Right lobe of liver (tissue), 6 donors: ENCODE measurements at regions not wholly inside any gene's neighbourhood (a gene's known extent, or its start where the extent isn't known, plus 50 kb on each side); places are given as distances from the start of the nearest gene placed in this dataset.
"Not testable (repeated sequence)": the region's sequence is repeated elsewhere in the genome, so short reads cannot be mapped to it uniquely, and the experiment has no call there.

Experiments
- ATAC-seq, 4 donors: fragments of 200-7000 bp; cut with Tn5 transposase; one replicate each; pipeline ENCODE4 v1.9.1; 2020; ENCODE audit warnings: mild to moderate bottlenecking in 4 of 4, moderate library complexity in 4 of 4
- DNase-seq, 3 donors: peaks; one replicate each; pipeline ENCODE4 v3.0.0-alpha.2; 2020
- H3K27ac ChIP-seq, 3 donors: fragments of 200-600 bp; one replicate each; pipeline ENCODE4 v1.8.0; 2022
- H3K27me3 ChIP-seq, 2 donors: fragments of 200-600 bp; one replicate each; pipeline ENCODE4 v1.8.0; 2022
- H3K36me3 ChIP-seq, 4 donors: fragments of 200-600 bp; sonication (generic) in 1 of 4; one replicate each; pipeline versions ENCODE4 v1.5.1 to v1.8.0; 2017 to 2022; ENCODE audit warnings: control low read depth in 1 of 4
- H3K4me1 ChIP-seq, 4 donors: fragments of 200-600 bp; sonication (generic) in 1 of 4; one replicate each; pipeline versions ENCODE4 v1.5.1 to v1.8.0; 2017 to 2022; ENCODE audit warnings: control low read depth in 1 of 4
- H3K4me3 ChIP-seq, 3 donors: fragments of 200-600 bp; one replicate each; pipeline ENCODE4 v1.8.0; 2022
- H3K9me3 ChIP-seq, 4 donors: fragments of 200-600 bp; sonication (generic) in 1 of 4; one replicate each; pipeline versions ENCODE4 v1.5.1 to v1.8.0; 2017 to 2022; ENCODE audit warnings: control low read depth in 1 of 4
- CTCF ChIP-seq, 4 donors: fragments of 200-600 bp in 3 of 4; fragments of 450-650 bp in 1 of 4; IDR thresholded peaks; one replicate each; pipeline versions ENCODE4 v1.5.1 to v1.8.0; 2016 to 2022; ENCODE audit warnings: antibody characterized with exemption in 4 of 4, mild to moderate bottlenecking in 2 of 4
- POLR2A ChIP-seq: fragments of 450-650 bp; IDR thresholded peaks from one replicate; pipeline ENCODE4 v1.6.1; 2017; ENCODE audit warnings: antibody characterized with exemption, mild to moderate bottlenecking
- WGBS: methylation state at CpG from one replicate; pipeline ENCODE4 v1.1.6; 2018; ENCODE audit warnings: low coverage, low lambda C conversion rate; ENCODE audit not compliant: insufficient coverage; ENCODE audit errors: missing lambda C conversion rate; 5-methylcytosine and 5-hydroxymethylcytosine counted together
- intact Hi-C, 2 donors: fragments of 100-400 bp; cut with DNase I; formaldehyde crosslinking; loops; one replicate each; pipeline versions ENCODE4 v1.11.2 to v1.14.1; 2022
- donor health status: DM: no; HTN: yes; CAD: no.
- donor health status: DM: no; HTN: no; CAD: no.
- donor health status: DM: no; HTN: no; CAD: no.
- donor health status: DM: no; HTN: yes; CAD: no.
- donor health status: DM: no; HTN: yes; CAD: no.

DNA sequence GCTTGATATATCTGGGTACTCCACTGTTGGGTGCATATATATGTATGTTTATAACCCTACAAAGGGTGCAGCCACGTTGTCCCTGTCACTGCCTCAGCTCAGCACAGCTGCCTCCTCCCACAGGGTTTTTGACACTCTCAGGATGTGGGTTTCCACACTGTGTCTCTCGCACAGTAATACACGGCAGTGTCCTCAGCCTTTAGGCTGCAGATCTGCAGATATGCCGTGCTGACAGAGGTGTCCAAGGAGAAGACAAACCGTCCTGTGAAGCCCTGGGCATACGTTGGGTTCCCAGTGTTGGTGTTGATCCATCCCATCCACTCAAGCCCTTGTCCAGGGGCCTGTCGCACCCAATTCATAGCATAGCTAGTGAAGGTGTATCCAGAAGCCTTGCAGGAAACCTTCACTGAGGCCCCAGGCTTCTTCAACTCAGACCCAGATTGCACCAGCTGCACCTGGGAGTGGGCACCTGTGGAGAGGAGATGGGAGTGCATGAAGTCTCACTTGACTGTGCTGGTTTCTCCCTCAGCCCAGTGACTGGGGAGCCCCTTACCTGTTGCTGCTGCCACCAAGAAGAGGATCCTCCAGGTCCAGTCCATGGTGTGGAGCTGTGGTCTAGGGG, 498.7 kb downstream of the TMEM121 start:
- 19% methylated on average over 3 of the region's 7 CpGs for WGBS
- no peaks in the 10 kb centered on the region for H3K9me3 ChIP-seq
- DNase-seq (no peak), ATAC-seq (no peak)
- TF ChIP-seq CTCF (IDR thresholded peaks at IDR 0.05) (no peak), POLR2A (no peak)
- H3K4me1 ChIP-seq = no peaks in the 10 kb centered on the region
- no peaks in the 10 kb centered on the region for H3K36me3 ChIP-seq
- no peak overlapping the region for H3K4me3 ChIP-seq
- H3K27me3 ChIP-seq = no peaks in the 10 kb centered on the region
- intact Hi-C loops = no loop called here
- no peak overlapping the region for H3K27ac ChIP-seq

GRCh38 chr14:106026026-106026425, 499.6 kb downstream of the TMEM121 start:
- no peak overlapping the region for H3K4me3 ChIP-seq
- DNase-seq (no peak), ATAC-seq (no peak)
- H3K27me3 ChIP-seq = no peaks in the 10 kb centered on the region
- no peaks in the 10 kb centered on the region for H3K36me3 ChIP-seq
- no peak overlapping the region for H3K27ac ChIP-seq
- intact Hi-C loops = no loop called here
- H3K4me1 ChIP-seq = no peaks in the 10 kb centered on the region
- no peak for TF ChIP-seq CTCF (IDR thresholded peaks at IDR 0.05)
- no peak for TF ChIP-seq POLR2A
- no peaks in the 10 kb centered on the region for H3K9me3 ChIP-seq
- WGBS = 23% methylated on average over 6 of the region's 6 CpGs

- ATAC-seq, H3K4me3 ChIP-seq, intact Hi-C loops: not testable (repeated sequence)
These were observed 501.4 kb downstream of the TMEM121 start for GRCh38 chr14:106027759-106028158.

GRCh38 chr14:106029959-106030358, 503.6 kb downstream of the TMEM121 start:
- no peak overlapping the region for H3K27ac ChIP-seq
- no peaks in the 10 kb centered on the region for H3K27me3 ChIP-seq
- H3K4me1 ChIP-seq = no peaks in the 10 kb centered on the region
- no peak for TF ChIP-seq CTCF (IDR thresholded peaks at IDR 0.05)
- TF ChIP-seq POLR2A = no peak
- ATAC-seq (no peak), DNase-seq (no peak)
- no peaks in the 10 kb centered on the region for H3K9me3 ChIP-seq
- intact Hi-C loops = no loop called here
- WGBS = 56% methylated on average over 4 of the region's 4 CpGs
- H3K4me3 ChIP-seq = no peak overlapping the region
- no peaks in the 10 kb centered on the region for H3K36me3 ChIP-seq

More at GRCh38 chr14:106027759-106028158, 501.4 kb downstream of the TMEM121 start:
- DNase-seq, H3K27ac ChIP-seq, H3K36me3 ChIP-seq, H3K4me1 ChIP-seq, H3K27me3 ChIP-seq, H3K9me3 ChIP-seq: not testable (repeated sequence)
- 34% methylated on average over 6 of the region's 6 CpGs for WGBS

GRCh38 chr14:106037380-106037779, 511.0 kb downstream of the TMEM121 start:
- 37% methylated on average over 6 of the region's 6 CpGs for WGBS
- H3K9me3 ChIP-seq = no peaks in the 10 kb centered on the region

More at GRCh38 chr14:106037380-106037779, 511.0 kb downstream of the TMEM121 start:
- H3K4me3 ChIP-seq = no peak overlapping the region
- DNase-seq (no peak), ATAC-seq (no peak)
- no peak overlapping the region for H3K27ac ChIP-seq
- H3K27me3 ChIP-seq = no peaks in the 10 kb centered on the region
- H3K4me1 ChIP-seq = no peaks in the 10 kb centered on the region
- no peak for TF ChIP-seq CTCF (IDR thresholded peaks at IDR 0.05)
- no peak for TF ChIP-seq POLR2A
- intact Hi-C loops = no loop called here
- no peaks in the 10 kb centered on the region for H3K36me3 ChIP-seq
